ENCODE measurements at regions not wholly inside any gene's neighbourhood (a gene's known extent, or its start where the extent isn't known, plus 50 kb on each side); places are given as distances from the start of the nearest gene placed in this dataset.
A peak's percentile ranks its signal among the peaks of the same experiment; 100 is the strongest.

- Histone ChIP-seq H3K4me3 (ENCODE audit: insufficient read depth, low read depth, low read length) (no peak overlapping the region), H3K36me3 (replicated peaks; ENCODE audit: control insufficient read depth, insufficient read depth, low read length) (no peaks in the 10 kb centered on the region), H3K27me3 (ENCODE audit: control insufficient read depth, insufficient read depth, low read length) (no peaks in the 10 kb centered on the region)
- DNase-seq = peak; percentile 7
These were observed 356.2 kb downstream of the RASEF start for GRCh38 chr9:82706786-82707185.

- H3K36me3 ChIP-seq (replicated peaks; ENCODE audit: control insufficient read depth, insufficient read depth, low read length) = no peaks in the 10 kb centered on the region; the same call in 1 of the 2 replicates
- no peak for DNase-seq
- H3K4me3 ChIP-seq (ENCODE audit: insufficient read depth, low read depth, low read length) = no peak overlapping the region
- no peaks in the 10 kb centered on the region for H3K27me3 ChIP-seq (ENCODE audit: control insufficient read depth, insufficient read depth, low read length)
These were observed 346.1 kb downstream of the RASEF start for GRCh38 chr9:82716821-82717220.

- H3K27me3 ChIP-seq (ENCODE audit: control insufficient read depth, insufficient read depth, low read length) = no peaks in the 10 kb centered on the region
- DNase-seq = no peak
- no peaks in the 10 kb centered on the region for H3K36me3 ChIP-seq (replicated peaks; ENCODE audit: control insufficient read depth, insufficient read depth, low read length)
- no peak overlapping the region for H3K4me3 ChIP-seq (ENCODE audit: insufficient read depth, low read depth, low read length)
These were observed 342.4 kb downstream of the RASEF start for GRCh38 chr9:82720515-82720914.

- no peak overlapping the region for H3K4me3 ChIP-seq (ENCODE audit: insufficient read depth, low read depth, low read length)
- no peaks in the 10 kb centered on the region for H3K36me3 ChIP-seq (replicated peaks; ENCODE audit: control insufficient read depth, insufficient read depth, low read length)
- no peak for DNase-seq
- no peaks in the 10 kb centered on the region for H3K27me3 ChIP-seq (ENCODE audit: control insufficient read depth, insufficient read depth, low read length)
These were observed 341.3 kb downstream of the RASEF start for GRCh38 chr9:82721593-82721992.

- DNase-seq = no peak
- Histone ChIP-seq H3K36me3 (replicated peaks; ENCODE audit: control insufficient read depth, insufficient read depth, low read length) (no peaks in the 10 kb centered on the region), H3K4me3 (ENCODE audit: insufficient read depth, low read depth, low read length) (no peak overlapping the region)
These were observed 340.9 kb downstream of the RASEF start for GRCh38 chr9:82722051-82722450.

GRCh38 chr9:82722561-82722960, 340.4 kb downstream of the RASEF start:
- no peak for DNase-seq
- Histone ChIP-seq H3K36me3 (replicated peaks; ENCODE audit: control insufficient read depth, insufficient read depth, low read length) (no peaks in the 10 kb centered on the region), H3K4me3 (ENCODE audit: insufficient read depth, low read depth, low read length) (no peak overlapping the region), H3K27me3 (ENCODE audit: control insufficient read depth, insufficient read depth, low read length) (no peaks in the 10 kb centered on the region)

More at GRCh38 chr9:82722051-82722450, 340.9 kb downstream of the RASEF start:
- no peaks in the 10 kb centered on the region for H3K27me3 ChIP-seq (ENCODE audit: control insufficient read depth, insufficient read depth, low read length)

GRCh38 chr9:82726424-82727276, 336.3 kb downstream of the RASEF start:
- Histone ChIP-seq H3K36me3 (replicated peaks; ENCODE audit: control insufficient read depth, insufficient read depth, low read length) (no peaks in the 10 kb centered on the region), H3K4me3 (ENCODE audit: insufficient read depth, low read depth, low read length) (no peak overlapping the region), H3K27me3 (ENCODE audit: control insufficient read depth, insufficient read depth, low read length) (no peaks in the 10 kb centered on the region)
- DNase-seq = no peak

GRCh38 chr9:82729141-82729540, 333.8 kb downstream of the RASEF start:
- DNase-seq = no peak
- Histone ChIP-seq H3K36me3 (replicated peaks; ENCODE audit: control insufficient read depth, insufficient read depth, low read length) (no peaks in the 10 kb centered on the region), H3K27me3 (ENCODE audit: control insufficient read depth, insufficient read depth, low read length) (no peaks in the 10 kb centered on the region), H3K4me3 (ENCODE audit: insufficient read depth, low read depth, low read length) (no peak overlapping the region)

- DNase-seq = no peak
- Histone ChIP-seq H3K36me3 (replicated peaks; ENCODE audit: control insufficient read depth, insufficient read depth, low read length) (no peaks in the 10 kb centered on the region), H3K27me3 (ENCODE audit: control insufficient read depth, insufficient read depth, low read length) (no peaks in the 10 kb centered on the region), H3K4me3 (ENCODE audit: insufficient read depth, low read depth, low read length) (no peak overlapping the region)
These were observed 332.9 kb downstream of the RASEF start for GRCh38 chr9:82729991-82730589.

- 0 out of 2 replicates have a peak, but pooled peaks cover 3% of the 10 kb centered on the region for H3K36me3 ChIP-seq (replicated peaks; ENCODE audit: control insufficient read depth, insufficient read depth, low read length)
- no peak for DNase-seq
- no peaks in the 10 kb centered on the region for H3K27me3 ChIP-seq (ENCODE audit: control insufficient read depth, insufficient read depth, low read length)
- H3K4me3 ChIP-seq (ENCODE audit: insufficient read depth, low read depth, low read length) = no peak overlapping the region
These were observed 330.0 kb downstream of the RASEF start for GRCh38 chr9:82732928-82733327.

- peaks cover 20% of the 10 kb centered on the region for H3K36me3 ChIP-seq (replicated peaks; ENCODE audit: control insufficient read depth, insufficient read depth, low read length)
- H3K27me3 ChIP-seq (ENCODE audit: control insufficient read depth, insufficient read depth, low read length) = no peaks in the 10 kb centered on the region
- H3K4me3 ChIP-seq (ENCODE audit: insufficient read depth, low read depth, low read length) = no peak overlapping the region
- no peak for DNase-seq
These were observed 326.8 kb downstream of the RASEF start for GRCh38 chr9:82736126-82736525.

GRCh38 chr9:82736701-82737100, 326.2 kb downstream of the RASEF start:
- no peak overlapping the region for H3K4me3 ChIP-seq (ENCODE audit: insufficient read depth, low read depth, low read length)
- DNase-seq = no peak
- no peaks in the 10 kb centered on the region for H3K27me3 ChIP-seq (ENCODE audit: control insufficient read depth, insufficient read depth, low read length)
- peaks cover 26% of the 10 kb centered on the region for H3K36me3 ChIP-seq (replicated peaks; ENCODE audit: control insufficient read depth, insufficient read depth, low read length)

GRCh38 chr9:82745919-82746318, 317.0 kb downstream of the RASEF start:
- no peak for DNase-seq

GRCh38 chr9:82750411-82750913, 312.5 kb downstream of the RASEF start:
- Histone ChIP-seq H3K27me3 (ENCODE audit: control insufficient read depth, insufficient read depth, low read length) (no peaks in the 10 kb centered on the region), H3K36me3 (replicated peaks; ENCODE audit: control insufficient read depth, insufficient read depth, low read length) (peaks cover 1% of the 10 kb centered on the region; the same call in 1 of the 2 replicates), H3K4me3 (ENCODE audit: insufficient read depth, low read depth, low read length) (no peak overlapping the region)
- peak; percentile 24 for DNase-seq

More at GRCh38 chr9:82745919-82746318, 317.0 kb downstream of the RASEF start:
- Histone ChIP-seq H3K36me3 (replicated peaks; ENCODE audit: control insufficient read depth, insufficient read depth, low read length) (peaks cover 27% of the 10 kb centered on the region), H3K4me3 (ENCODE audit: insufficient read depth, low read depth, low read length) (no peak overlapping the region), H3K27me3 (ENCODE audit: control insufficient read depth, insufficient read depth, low read length) (no peaks in the 10 kb centered on the region)

GRCh38 chr9:82757924-82758323, 305.0 kb downstream of the RASEF start:
- DNase-seq = no peak
- Histone ChIP-seq H3K36me3 (replicated peaks; ENCODE audit: control insufficient read depth, insufficient read depth, low read length) (peaks cover 3% of the 10 kb centered on the region), H3K27me3 (ENCODE audit: control insufficient read depth, insufficient read depth, low read length) (no peaks in the 10 kb centered on the region), H3K4me3 (ENCODE audit: insufficient read depth, low read depth, low read length) (no peak overlapping the region)
